ENCODE measurements at regions not wholly inside any gene's neighbourhood (a gene's known extent, or its start where the extent isn't known, plus 50 kb on each side); places are given as distances from the start of the nearest gene placed in this dataset.
A peak's percentile ranks its signal among the peaks of the same experiment; 100 is the strongest.

GRCh38 chr3:5411786-5412185, 224.3 kb downstream of the EDEM1 start:
- no peak for DNase-seq
- H3K4me3 ChIP-seq, result no peak overlapping the region
- H3K27ac ChIP-seq, result no peak overlapping the region
- TF ChIP-seq CTCF (IDR thresholded peaks at IDR 0.05) (no peak), POLR2A (IDR thresholded peaks at IDR 0.05) (no peak)
- H3K4me1 ChIP-seq, result no peaks in the 10 kb centered on the region
- H3K27me3 ChIP-seq, result no peaks in the 10 kb centered on the region
- no peaks in the 10 kb centered on the region for H3K36me3 ChIP-seq
- H3K9me3 ChIP-seq, result no peaks in the 10 kb centered on the region

- H3K27me3 ChIP-seq, result no peaks in the 10 kb centered on the region
- no peaks in the 10 kb centered on the region for H3K4me1 ChIP-seq
- TF ChIP-seq POLR2A (IDR thresholded peaks at IDR 0.05), result no peak
- TF ChIP-seq CTCF (IDR thresholded peaks at IDR 0.05), result no peak
- no peak for DNase-seq
- H3K36me3 ChIP-seq, result no peaks in the 10 kb centered on the region
- H3K4me3 ChIP-seq, result no peak overlapping the region
- no peaks in the 10 kb centered on the region for H3K9me3 ChIP-seq
- no peak overlapping the region for H3K27ac ChIP-seq
Observed at GRCh38 chr3:5423076-5423475, 235.6 kb downstream of the EDEM1 start.

- Histone ChIP-seq H3K36me3 (no peaks in the 10 kb centered on the region), H3K27ac (no peak overlapping the region), H3K4me3 (no peak overlapping the region), H3K9me3 (no peaks in the 10 kb centered on the region), H3K4me1 (no peaks in the 10 kb centered on the region), H3K27me3 (no peaks in the 10 kb centered on the region)
- TF ChIP-seq CTCF (IDR thresholded peaks at IDR 0.05) (no peak), POLR2A (IDR thresholded peaks at IDR 0.05) (no peak)
- no peak for DNase-seq
Observed at GRCh38 chr3:5423523-5423922, 236.0 kb downstream of the EDEM1 start.

GRCh38 chr3:5425371-5425770, 237.9 kb downstream of the EDEM1 start:
- no peaks in the 10 kb centered on the region for H3K36me3 ChIP-seq
- TF ChIP-seq POLR2A (IDR thresholded peaks at IDR 0.05), result no peak
- TF ChIP-seq CTCF (IDR thresholded peaks at IDR 0.05), result no peak

GRCh38 chr3:5426094-5426883, 238.8 kb downstream of the EDEM1 start:
- peak; percentile 66 to 87 (median 82) for DNase-seq
- Histone ChIP-seq H3K36me3 (no peaks in the 10 kb centered on the region), H3K4me1 (no peaks in the 10 kb centered on the region), H3K27me3 (no peaks in the 10 kb centered on the region), H3K27ac (no peak overlapping the region), H3K9me3 (no peaks in the 10 kb centered on the region), H3K4me3 (no peak overlapping the region)
- TF ChIP-seq POLR2A (IDR thresholded peaks at IDR 0.05) (no peak), CTCF (IDR thresholded peaks at IDR 0.05) (peak; percentile 18 to 81 (median 67))

More at GRCh38 chr3:5425371-5425770, 237.9 kb downstream of the EDEM1 start:
- Histone ChIP-seq H3K4me1 (no peaks in the 10 kb centered on the region), H3K4me3 (no peak overlapping the region), H3K9me3 (no peaks in the 10 kb centered on the region), H3K27me3 (no peaks in the 10 kb centered on the region), H3K27ac (no peak overlapping the region)
- no peak for DNase-seq

Data from Peyer's patch (tissue), 4 donors.